GM23248 (cell line): ENCODE measurements at regions not wholly inside any gene's neighbourhood (a gene's known extent, or its start where the extent isn't known, plus 50 kb on each side); places are given as distances from the start of the nearest gene placed in this dataset.

Experiments
- DNase-seq: peaks from one replicate; pipeline ENCODE4 v3.0.0-alpha.2; 2015
- H2AFZ ChIP-seq: fragments of 200-600 bp; sonication (generic); 2 replicates; pipeline ENCODE4 v1.6.1; 2016; ENCODE audit warnings: antibody characterized with exemption
- H3F3A ChIP-seq: fragments of 200-600 bp; sonication (generic); 2 replicates; pipeline ENCODE4 v1.6.1; 2016; ENCODE audit warnings: mild to moderate bottlenecking, antibody characterized with exemption, mixed run types; ENCODE audit not compliant: insufficient read depth
- H3K27ac ChIP-seq: fragments of 200-600 bp; sonication (generic); 2 replicates; pipeline ENCODE4 v1.5.1; 2016; ENCODE audit warnings: mild to moderate bottlenecking
- H3K27me3 ChIP-seq: fragments of 200-600 bp; sonication (generic); replicated peaks from 2 replicates; pipeline ENCODE4 v1.6.1; 2016; ENCODE audit warnings: mild to moderate bottlenecking; ENCODE audit not compliant: insufficient read depth
- H3K36me3 ChIP-seq: fragments of 200-600 bp; sonication (generic); 2 replicates; pipeline ENCODE4 v1.6.1; 2016; ENCODE audit warnings: low read depth, mild to moderate bottlenecking
- H3K4me1 ChIP-seq: fragments of 200-600 bp; sonication (generic); 2 replicates; pipeline ENCODE4 v1.6.1; 2016; ENCODE audit warnings: mild to moderate bottlenecking; ENCODE audit not compliant: insufficient read depth
- H3K4me2 ChIP-seq: fragments of 200-600 bp; sonication (generic); one replicate; pipeline ENCODE4 v1.6.1; 2016; ENCODE audit warnings: mild to moderate bottlenecking; ENCODE audit not compliant: unreplicated experiment
- H3K4me3 ChIP-seq: fragments of 200-600 bp; sonication (generic); 2 replicates; pipeline ENCODE4 v1.5.1; 2016; ENCODE audit warnings: mild to moderate bottlenecking
- H3K79me2 ChIP-seq: fragments of 200-600 bp; sonication (generic); 2 replicates; pipeline ENCODE4 v1.6.1; 2016; ENCODE audit warnings: mild to moderate bottlenecking; ENCODE audit not compliant: insufficient read depth
- H3K9ac ChIP-seq: fragments of 200-600 bp; sonication (generic); 2 replicates; pipeline ENCODE4 v1.6.1; 2016; ENCODE audit warnings: mild to moderate bottlenecking
- H3K9me2 ChIP-seq: fragments of 200-600 bp; sonication (generic); 2 replicates; pipeline ENCODE4 v1.6.1; 2016; ENCODE audit warnings: mixed run types, mild to moderate bottlenecking, moderate library complexity; ENCODE audit not compliant: insufficient read depth
- H3K9me3 ChIP-seq: fragments of 200-600 bp; sonication (generic); one replicate; pipeline ENCODE4 v1.6.1; 2017; ENCODE audit warnings: low read depth
- H4K20me1 ChIP-seq: fragments of 200-600 bp; sonication (generic); 2 replicates; pipeline ENCODE4 v1.6.0; 2016; ENCODE audit not compliant: insufficient read depth
- EZH2 ChIP-seq: fragments of 200-600 bp; sonication (generic); IDR thresholded peaks from 2 replicates; pipeline ENCODE4 v1.6.1; 2018; ENCODE audit warnings: antibody characterized with exemption, mild to moderate bottlenecking; ENCODE audit not compliant: insufficient read depth, poor library complexity, severe bottlenecking
- EZH2phosphoT487 ChIP-seq: fragments of 200-600 bp; sonication (generic); IDR thresholded peaks from 2 replicates; pipeline ENCODE4 v1.6.1; 2018; ENCODE audit warnings: antibody characterized with exemption, moderate library complexity, mild to moderate bottlenecking, low read depth; ENCODE audit not compliant: insufficient read depth
- WGBS, 2 experiments: methylation state at CpG; one replicate each; pipeline ENCODE4 v1.1.6; 2015 to 2017; ENCODE audit warnings: low lambda C conversion rate in 2 of 2, low coverage in 1 of 2; ENCODE audit errors: missing lambda C conversion rate in 2 of 2; 5-methylcytosine and 5-hydroxymethylcytosine counted together
- in situ Hi-C: fragments of 300-500 bp; cut with MboI; formaldehyde crosslinking; loops from 2 replicates; pipeline ENCODE4 v1.15.0; 2020

- no peak overlapping the region for H3K4me3 ChIP-seq
- no peaks in the 10 kb centered on the region for H3K79me2 ChIP-seq
- H3K4me1 ChIP-seq, result no peaks in the 10 kb centered on the region
- no peaks in the 10 kb centered on the region for H3F3A ChIP-seq
- H3K9me3 ChIP-seq, result peaks cover 4% of the 10 kb centered on the region
- in situ Hi-C loops, result no loop called here
- H3K36me3 ChIP-seq, result no peaks in the 10 kb centered on the region
- DNase-seq, result no peak
- no peaks in the 10 kb centered on the region for H4K20me1 ChIP-seq
- H3K9me2 ChIP-seq, result no peaks in the 10 kb centered on the region
- H3K27me3 ChIP-seq, result no peaks in the 10 kb centered on the region
- 37 to 45% methylated on average over 2 of the region's 2 CpGs for WGBS, 2 experiments
- no peak overlapping the region for H3K27ac ChIP-seq
- TF ChIP-seq EZH2phosphoT487 (no peak), EZH2 (no peak)
- H3K9ac ChIP-seq, result no peak overlapping the region
- H3K4me2 ChIP-seq, result no peak overlapping the region
- no peak overlapping the region for H2AFZ ChIP-seq
Observed at GRCh38 chr5:85096421-85096820, 711.7 kb upstream of the EDIL3 start.

GRCh38 chr5:85108471-85108870 lies 723.8 kb upstream of the EDIL3 start:
- Histone ChIP-seq H3K9ac (no peak overlapping the region), H3K4me3 (no peak overlapping the region), H3K79me2 (no peaks in the 10 kb centered on the region), H3K9me2 (no peaks in the 10 kb centered on the region), H3K4me2 (no peak overlapping the region), H3K9me3 (no peaks in the 10 kb centered on the region), H3F3A (no peaks in the 10 kb centered on the region), H3K4me1 (no peaks in the 10 kb centered on the region), H4K20me1 (no peaks in the 10 kb centered on the region), H2AFZ (no peak overlapping the region), H3K27ac (no peak overlapping the region), H3K27me3 (no peaks in the 10 kb centered on the region), H3K36me3 (no peaks in the 10 kb centered on the region)
- no peak for DNase-seq
- in situ Hi-C loops, result no loop called here
- 0% methylated on average over 1 of the region's 1 CpG for WGBS, 2 experiments
- TF ChIP-seq EZH2 (no peak), EZH2phosphoT487 (no peak)

- no peak overlapping the region for H3K9ac ChIP-seq
- H3K4me1 ChIP-seq, result no peaks in the 10 kb centered on the region
- no peak overlapping the region for H3K4me2 ChIP-seq
- no peaks in the 10 kb centered on the region for H3K9me2 ChIP-seq
- no peak overlapping the region for H3K27ac ChIP-seq
- no peaks in the 10 kb centered on the region for H3K79me2 ChIP-seq
- no peaks in the 10 kb centered on the region for H3F3A ChIP-seq
- no peak overlapping the region for H2AFZ ChIP-seq
- no peaks in the 10 kb centered on the region for H3K36me3 ChIP-seq
- no peaks in the 10 kb centered on the region for H3K27me3 ChIP-seq
- WGBS, 2 experiments, result 41% methylated on average over 1 of the region's 1 CpG
- TF ChIP-seq EZH2, result no peak
- no peak for TF ChIP-seq EZH2phosphoT487
- H4K20me1 ChIP-seq, result no peaks in the 10 kb centered on the region
- in situ Hi-C loops, result no loop called here
- H3K4me3 ChIP-seq, result no peak overlapping the region
- H3K9me3 ChIP-seq, result no peaks in the 10 kb centered on the region
- DNase-seq, result no peak
Observed at GRCh38 chr5:85109616-85110015, 724.9 kb upstream of the EDIL3 start.

GRCh38 chr5:85132269-85132668 lies 747.6 kb upstream of the EDIL3 start:
- Histone ChIP-seq H3K4me1 (no peaks in the 10 kb centered on the region), H3K9me3 (no peaks in the 10 kb centered on the region), H2AFZ (no peak overlapping the region), H3K4me2 (no peak overlapping the region), H3K9me2 (no peaks in the 10 kb centered on the region), H3K9ac (no peak overlapping the region), H3K36me3 (no peaks in the 10 kb centered on the region), H3K27ac (no peak overlapping the region), H3K4me3 (no peak overlapping the region), H3K79me2 (no peaks in the 10 kb centered on the region), H4K20me1 (no peaks in the 10 kb centered on the region), H3F3A (no peaks in the 10 kb centered on the region), H3K27me3 (no peaks in the 10 kb centered on the region)
- WGBS, 2 experiments, result 3 to 6% methylated on average over 1 of the region's 1 CpG
- DNase-seq, result no peak
- no peak for TF ChIP-seq EZH2
- TF ChIP-seq EZH2phosphoT487, result no peak
- in situ Hi-C loops, result no loop called here

GRCh38 chr5:85140471-85140870 lies 755.8 kb upstream of the EDIL3 start:
- TF ChIP-seq EZH2phosphoT487 (no peak), EZH2 (no peak)
- H3K4me1 ChIP-seq, result no peaks in the 10 kb centered on the region
- no peak overlapping the region for H2AFZ ChIP-seq

More at GRCh38 chr5:85140471-85140870, 755.8 kb upstream of the EDIL3 start:
- Histone ChIP-seq H4K20me1 (no peaks in the 10 kb centered on the region), H3K4me2 (no peak overlapping the region), H3K27ac (no peak overlapping the region), H3K9me2 (no peaks in the 10 kb centered on the region), H3K9ac (no peak overlapping the region), H3K27me3 (no peaks in the 10 kb centered on the region), H3F3A (no peaks in the 10 kb centered on the region), H3K4me3 (no peak overlapping the region), H3K9me3 (no peaks in the 10 kb centered on the region), H3K36me3 (no peaks in the 10 kb centered on the region), H3K79me2 (no peaks in the 10 kb centered on the region)
- DNase-seq, result no peak
- in situ Hi-C loops, result no loop called here
